Neural progenitor cell (in vitro differentiated cells): ENCODE measurements at regions not wholly inside any gene's neighbourhood (a gene's known extent, or its start where the extent isn't known, plus 50 kb on each side); places are given as distances from the start of the nearest gene placed in this dataset.

Source experiments
- EZH2 ChIP-seq: fragments of 200-600 bp; sonication (generic); IDR thresholded peaks from 2 replicates; pipeline ENCODE4 v1.6.1; 2017; ENCODE audit warnings: antibody characterized with exemption, mild to moderate bottlenecking, moderate library complexity
- TF ChIP-seq, protein P1 (sequence below): fragments of 200-600 bp; sonication (generic); IDR thresholded peaks from 2 replicates; pipeline ENCODE4 v1.5.1; 2017; ENCODE audit warnings: antibody characterized with exemption, mild to moderate bottlenecking

DNA sequence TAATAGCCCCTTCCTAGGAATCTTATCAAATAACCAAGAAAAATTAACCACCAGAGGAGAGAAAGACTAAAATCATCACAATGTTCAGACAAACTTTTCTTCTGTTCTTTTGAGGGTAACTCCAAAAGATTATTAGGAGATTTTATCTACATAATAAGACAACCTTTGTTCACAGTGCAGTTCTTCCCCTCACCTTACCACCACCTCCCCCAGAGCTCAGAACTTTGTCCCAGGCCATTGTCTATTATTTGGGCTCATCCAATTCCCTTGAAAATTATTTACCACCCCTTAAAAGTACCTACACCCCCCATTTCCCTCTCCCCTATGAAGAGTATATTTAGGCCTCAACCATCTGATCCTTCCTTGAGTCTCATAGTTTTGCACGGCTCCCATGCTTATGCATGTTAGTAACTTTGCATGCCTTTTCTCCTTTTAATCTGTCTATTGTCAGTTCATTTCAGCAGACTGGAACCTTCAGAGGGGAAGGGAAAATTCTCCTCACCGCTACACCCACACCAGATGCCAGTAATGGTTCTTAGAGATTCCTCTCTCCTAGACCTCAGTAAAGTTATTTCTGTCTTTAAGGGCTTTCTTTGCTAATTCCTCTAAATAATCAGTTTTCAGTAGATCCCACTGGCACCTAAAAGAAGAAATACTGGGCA is 234.9 kb downstream of the SKIDA1 start:
- TF ChIP-seq, protein P1, sequence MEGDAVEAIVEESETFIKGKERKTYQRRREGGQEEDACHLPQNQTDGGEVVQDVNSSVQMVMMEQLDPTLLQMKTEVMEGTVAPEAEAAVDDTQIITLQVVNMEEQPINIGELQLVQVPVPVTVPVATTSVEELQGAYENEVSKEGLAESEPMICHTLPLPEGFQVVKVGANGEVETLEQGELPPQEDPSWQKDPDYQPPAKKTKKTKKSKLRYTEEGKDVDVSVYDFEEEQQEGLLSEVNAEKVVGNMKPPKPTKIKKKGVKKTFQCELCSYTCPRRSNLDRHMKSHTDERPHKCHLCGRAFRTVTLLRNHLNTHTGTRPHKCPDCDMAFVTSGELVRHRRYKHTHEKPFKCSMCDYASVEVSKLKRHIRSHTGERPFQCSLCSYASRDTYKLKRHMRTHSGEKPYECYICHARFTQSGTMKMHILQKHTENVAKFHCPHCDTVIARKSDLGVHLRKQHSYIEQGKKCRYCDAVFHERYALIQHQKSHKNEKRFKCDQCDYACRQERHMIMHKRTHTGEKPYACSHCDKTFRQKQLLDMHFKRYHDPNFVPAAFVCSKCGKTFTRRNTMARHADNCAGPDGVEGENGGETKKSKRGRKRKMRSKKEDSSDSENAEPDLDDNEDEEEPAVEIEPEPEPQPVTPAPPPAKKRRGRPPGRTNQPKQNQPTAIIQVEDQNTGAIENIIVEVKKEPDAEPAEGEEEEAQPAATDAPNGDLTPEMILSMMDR = no peak
- no peak for TF ChIP-seq EZH2
